ENCODE measurements at regions not wholly inside any gene's neighbourhood (a gene's known extent, or its start where the extent isn't known, plus 50 kb on each side); places are given as distances from the start of the nearest gene placed in this dataset.

DNA sequence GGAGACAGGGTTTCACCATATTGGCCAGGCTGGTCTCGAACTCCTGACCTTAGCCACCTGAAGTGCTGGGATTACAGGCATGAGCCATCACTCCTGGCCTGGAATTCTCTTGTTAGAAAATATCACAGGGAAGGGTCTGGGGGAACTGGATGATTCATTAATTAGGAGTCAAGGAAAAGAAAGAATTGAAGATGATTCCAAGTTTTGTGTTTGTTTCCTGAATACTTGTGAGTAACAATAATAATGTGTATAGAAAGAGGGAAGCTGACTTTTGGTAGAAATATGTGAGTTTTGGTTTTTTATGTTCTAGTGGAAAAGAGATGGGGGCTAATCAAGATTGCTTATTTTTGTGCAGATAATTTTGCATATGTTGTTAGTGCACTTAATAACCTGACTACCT is 77.3 kb upstream of the CLNK start:
- no peak for DNase-seq (ENCODE audit: low read depth in 1 of 2, low spot score in 1 of 2)
- TF ChIP-seq, protein P1, sequence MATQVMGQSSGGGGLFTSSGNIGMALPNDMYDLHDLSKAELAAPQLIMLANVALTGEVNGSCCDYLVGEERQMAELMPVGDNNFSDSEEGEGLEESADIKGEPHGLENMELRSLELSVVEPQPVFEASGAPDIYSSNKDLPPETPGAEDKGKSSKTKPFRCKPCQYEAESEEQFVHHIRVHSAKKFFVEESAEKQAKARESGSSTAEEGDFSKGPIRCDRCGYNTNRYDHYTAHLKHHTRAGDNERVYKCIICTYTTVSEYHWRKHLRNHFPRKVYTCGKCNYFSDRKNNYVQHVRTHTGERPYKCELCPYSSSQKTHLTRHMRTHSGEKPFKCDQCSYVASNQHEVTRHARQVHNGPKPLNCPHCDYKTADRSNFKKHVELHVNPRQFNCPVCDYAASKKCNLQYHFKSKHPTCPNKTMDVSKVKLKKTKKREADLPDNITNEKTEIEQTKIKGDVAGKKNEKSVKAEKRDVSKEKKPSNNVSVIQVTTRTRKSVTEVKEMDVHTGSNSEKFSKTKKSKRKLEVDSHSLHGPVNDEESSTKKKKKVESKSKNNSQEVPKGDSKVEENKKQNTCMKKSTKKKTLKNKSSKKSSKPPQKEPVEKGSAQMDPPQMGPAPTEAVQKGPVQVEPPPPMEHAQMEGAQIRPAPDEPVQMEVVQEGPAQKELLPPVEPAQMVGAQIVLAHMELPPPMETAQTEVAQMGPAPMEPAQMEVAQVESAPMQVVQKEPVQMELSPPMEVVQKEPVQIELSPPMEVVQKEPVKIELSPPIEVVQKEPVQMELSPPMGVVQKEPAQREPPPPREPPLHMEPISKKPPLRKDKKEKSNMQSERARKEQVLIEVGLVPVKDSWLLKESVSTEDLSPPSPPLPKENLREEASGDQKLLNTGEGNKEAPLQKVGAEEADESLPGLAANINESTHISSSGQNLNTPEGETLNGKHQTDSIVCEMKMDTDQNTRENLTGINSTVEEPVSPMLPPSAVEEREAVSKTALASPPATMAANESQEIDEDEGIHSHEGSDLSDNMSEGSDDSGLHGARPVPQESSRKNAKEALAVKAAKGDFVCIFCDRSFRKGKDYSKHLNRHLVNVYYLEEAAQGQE (IDR thresholded peaks at IDR 0.05; ENCODE audit: insufficient replicate concordance, low read depth) = no peak
- TF ChIP-seq, protein P2, sequence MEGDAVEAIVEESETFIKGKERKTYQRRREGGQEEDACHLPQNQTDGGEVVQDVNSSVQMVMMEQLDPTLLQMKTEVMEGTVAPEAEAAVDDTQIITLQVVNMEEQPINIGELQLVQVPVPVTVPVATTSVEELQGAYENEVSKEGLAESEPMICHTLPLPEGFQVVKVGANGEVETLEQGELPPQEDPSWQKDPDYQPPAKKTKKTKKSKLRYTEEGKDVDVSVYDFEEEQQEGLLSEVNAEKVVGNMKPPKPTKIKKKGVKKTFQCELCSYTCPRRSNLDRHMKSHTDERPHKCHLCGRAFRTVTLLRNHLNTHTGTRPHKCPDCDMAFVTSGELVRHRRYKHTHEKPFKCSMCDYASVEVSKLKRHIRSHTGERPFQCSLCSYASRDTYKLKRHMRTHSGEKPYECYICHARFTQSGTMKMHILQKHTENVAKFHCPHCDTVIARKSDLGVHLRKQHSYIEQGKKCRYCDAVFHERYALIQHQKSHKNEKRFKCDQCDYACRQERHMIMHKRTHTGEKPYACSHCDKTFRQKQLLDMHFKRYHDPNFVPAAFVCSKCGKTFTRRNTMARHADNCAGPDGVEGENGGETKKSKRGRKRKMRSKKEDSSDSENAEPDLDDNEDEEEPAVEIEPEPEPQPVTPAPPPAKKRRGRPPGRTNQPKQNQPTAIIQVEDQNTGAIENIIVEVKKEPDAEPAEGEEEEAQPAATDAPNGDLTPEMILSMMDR (IDR thresholded peaks at IDR 0.05; ENCODE audit: insufficient read depth, low read length) = no peak
- TF ChIP-seq POLR2AphosphoS5 (IDR thresholded peaks at IDR 0.05; ENCODE audit: low read depth) (no peak), GABPA (IDR thresholded peaks at IDR 0.05; ENCODE audit: low read depth) (no peak)
- Histone ChIP-seq H3K27me3 (ENCODE audit: insufficient read depth, poor library complexity, severe bottlenecking) (no peaks in the 10 kb centered on the region), H3K27ac (replicated peaks) (no peak overlapping the region), H3K4me3 (replicated peaks; ENCODE audit: insufficient read depth, low read length) (no peak overlapping the region)

DNA sequence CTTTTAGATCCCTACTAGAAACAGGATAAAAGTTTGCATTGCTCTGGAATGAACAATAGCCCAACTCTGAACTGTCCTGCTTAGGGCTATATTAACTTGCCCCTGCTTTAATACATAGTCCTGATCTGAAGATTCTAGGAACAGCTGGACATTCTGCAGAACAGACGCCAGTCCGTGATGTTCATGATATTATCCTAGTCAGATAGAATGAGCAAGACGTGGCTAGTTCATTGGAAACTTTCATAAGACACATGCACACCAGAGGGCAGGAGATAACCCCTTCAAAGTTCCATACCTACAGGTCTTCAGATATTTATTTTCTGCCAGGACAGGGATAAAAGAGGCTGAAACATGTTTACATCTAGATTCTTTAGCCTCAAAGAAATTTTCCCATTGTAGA is 75.5 kb upstream of the CLNK start:
- no peak overlapping the region for H3K27ac ChIP-seq (replicated peaks)
- H3K27me3 ChIP-seq (ENCODE audit: insufficient read depth, poor library complexity, severe bottlenecking) = peaks cover 2% of the 10 kb centered on the region
- DNase-seq (ENCODE audit: low read depth in 1 of 2, low spot score in 1 of 2) = no peak
- TF ChIP-seq POLR2AphosphoS5 (IDR thresholded peaks at IDR 0.05; ENCODE audit: low read depth) (no peak), GABPA (IDR thresholded peaks at IDR 0.05; ENCODE audit: low read depth) (no peak), SPI1 (IDR thresholded peaks at IDR 0.05; ENCODE audit: borderline replicate concordance, low read depth) (no peak)
- TF ChIP-seq, protein P2 (IDR thresholded peaks at IDR 0.05; ENCODE audit: insufficient read depth, low read length) = no peak
- TF ChIP-seq, protein P1 (IDR thresholded peaks at IDR 0.05; ENCODE audit: insufficient replicate concordance, low read depth) = no peak
- no peak overlapping the region for H3K4me3 ChIP-seq (replicated peaks; ENCODE audit: insufficient read depth, low read length)

DNA sequence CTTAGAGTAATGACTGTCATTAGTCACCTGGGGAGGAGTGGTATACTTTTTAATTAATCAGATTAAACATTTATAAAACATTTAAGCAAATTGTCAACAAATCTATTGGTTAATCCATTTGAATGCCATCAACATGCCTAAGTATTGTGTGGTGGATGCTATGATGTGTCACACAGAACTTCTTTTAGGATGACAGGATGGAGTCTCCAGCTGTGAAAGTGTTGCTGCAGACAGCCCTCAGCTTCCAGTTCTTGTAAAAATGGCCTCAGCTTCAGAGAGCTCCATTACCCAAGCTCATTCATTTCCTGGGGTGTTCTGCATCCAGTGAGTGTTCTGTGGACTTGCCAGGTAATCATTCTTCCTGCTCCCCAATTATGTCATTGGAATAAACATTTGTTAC is 74.3 kb upstream of the CLNK start:
- H3K27me3 ChIP-seq (ENCODE audit: insufficient read depth, poor library complexity, severe bottlenecking) = peaks cover 2% of the 10 kb centered on the region
- DNase-seq (ENCODE audit: low read depth in 1 of 2, low spot score in 1 of 2) = no peak
- no peak overlapping the region for H3K27ac ChIP-seq (replicated peaks)
- H3K4me3 ChIP-seq (replicated peaks; ENCODE audit: insufficient read depth, low read length) = no peak overlapping the region
- TF ChIP-seq SPI1 (IDR thresholded peaks at IDR 0.05; ENCODE audit: borderline replicate concordance, low read depth) = no peak
- TF ChIP-seq, protein P2 (IDR thresholded peaks at IDR 0.05; ENCODE audit: insufficient read depth, low read length) = no peak
- TF ChIP-seq GABPA (IDR thresholded peaks at IDR 0.05; ENCODE audit: low read depth) = no peak
- TF ChIP-seq, protein P1 (IDR thresholded peaks at IDR 0.05; ENCODE audit: insufficient replicate concordance, low read depth) = no peak
- TF ChIP-seq POLR2AphosphoS5 (IDR thresholded peaks at IDR 0.05; ENCODE audit: low read depth) = no peak
